C4-2B (cell line): ENCODE measurements at regions not wholly inside any gene's neighbourhood (a gene's known extent, or its start where the extent isn't known, plus 50 kb on each side); places are given as distances from the start of the nearest gene placed in this dataset.

Experiments
- H3K27ac ChIP-seq: fragments of 450-650 bp; 2 replicates; pipeline ENCODE4 v1.5.1; 2017
- CTCF ChIP-seq: fragments of 450-650 bp; conservative IDR thresholded peaks from 2 replicates; pipeline ENCODE4 v1.5.1; 2017; ENCODE audit warnings: mild to moderate bottlenecking
- ZFX ChIP-seq: fragments of 450-650 bp; IDR thresholded peaks from 2 replicates; pipeline ENCODE4 v1.6.1; 2017

- H3K27ac ChIP-seq = no peak overlapping the region
- no peak for TF ChIP-seq ZFX
These were observed 216.1 kb upstream of the PRPS1L1 start for GRCh38 chr7:18243731-18244130.

- no peak overlapping the region for H3K27ac ChIP-seq
- TF ChIP-seq ZFX (no peak), CTCF (no peak)
These were observed 222.5 kb upstream of the PRPS1L1 start for GRCh38 chr7:18250133-18250532.

- TF ChIP-seq ZFX (no peak), CTCF (no peak)
- H3K27ac ChIP-seq = no peak overlapping the region
These were observed 230.1 kb upstream of the PRPS1L1 start for GRCh38 chr7:18257711-18258110.

- TF ChIP-seq ZFX = no peak
- TF ChIP-seq CTCF = no peak
These were observed 233.5 kb upstream of the HDAC9 start for GRCh38 chr7:18262058-18262457.

GRCh38 chr7:18265611-18266281 lies 229.8 kb upstream of the HDAC9 start:
- no peak overlapping the region for H3K27ac ChIP-seq
- no peak for TF ChIP-seq CTCF
- no peak for TF ChIP-seq ZFX

More at GRCh38 chr7:18262058-18262457, 233.5 kb upstream of the HDAC9 start:
- H3K27ac ChIP-seq = no peak overlapping the region

- TF ChIP-seq CTCF = no peak
- no peak for TF ChIP-seq ZFX
- no peak overlapping the region for H3K27ac ChIP-seq
These were observed 227.0 kb upstream of the HDAC9 start for GRCh38 chr7:18268571-18268970.

GRCh38 chr7:18276380-18276779 lies 219.2 kb upstream of the HDAC9 start:
- TF ChIP-seq ZFX (no peak), CTCF (peak; percentile 14)

GRCh38 chr7:18278316-18278715 lies 217.2 kb upstream of the HDAC9 start:
- TF ChIP-seq ZFX (no peak), CTCF (no peak)
- no peak overlapping the region for H3K27ac ChIP-seq

More at GRCh38 chr7:18276380-18276779, 219.2 kb upstream of the HDAC9 start:
- H3K27ac ChIP-seq = no peak overlapping the region
